HG03575 (cell line): ENCODE measurements at regions not wholly inside any gene's neighbourhood (a gene's known extent, or its start where the extent isn't known, plus 50 kb on each side); places are given as distances from the start of the nearest gene placed in this dataset.
"Not testable (repeated sequence)": the region's sequence is repeated elsewhere in the genome, so short reads cannot be mapped to it uniquely, and the experiment has no call there.

Experiments used
- ATAC-seq: cut with Tn5 transposase; IDR thresholded peaks from one replicate; pipeline ENCODE4 v1.9.1; 2021; ENCODE audit not compliant: unreplicated experiment, insufficient number of reproducible peaks, low FRiP score; ENCODE audit errors: extremely low read depth

- ATAC-seq: no peak
Measured at GRCh38 chr12:65699251-65699650, 125.0 kb upstream of the HMGA2 start.

DNA sequence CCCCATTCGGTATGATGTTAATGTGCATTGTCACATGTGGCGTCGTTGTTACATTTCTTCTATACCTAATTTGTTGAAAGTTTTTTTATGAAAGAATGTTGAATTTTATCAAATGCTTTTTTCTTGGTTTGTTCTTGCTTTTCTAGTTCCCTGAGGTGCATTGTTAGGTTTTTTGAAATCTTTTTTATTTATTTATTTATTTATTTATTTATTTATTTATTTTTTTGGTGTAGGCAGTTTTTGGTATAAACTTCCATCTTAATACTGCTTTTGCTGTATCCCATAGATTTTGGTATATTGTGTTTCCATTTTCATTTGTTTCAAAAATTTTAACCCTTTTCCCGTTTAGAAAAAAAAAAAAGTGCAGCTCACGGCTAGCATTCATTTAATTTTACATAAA, 121.1 kb upstream of the HMGA2 start:
- ATAC-seq: no peak

DNA sequence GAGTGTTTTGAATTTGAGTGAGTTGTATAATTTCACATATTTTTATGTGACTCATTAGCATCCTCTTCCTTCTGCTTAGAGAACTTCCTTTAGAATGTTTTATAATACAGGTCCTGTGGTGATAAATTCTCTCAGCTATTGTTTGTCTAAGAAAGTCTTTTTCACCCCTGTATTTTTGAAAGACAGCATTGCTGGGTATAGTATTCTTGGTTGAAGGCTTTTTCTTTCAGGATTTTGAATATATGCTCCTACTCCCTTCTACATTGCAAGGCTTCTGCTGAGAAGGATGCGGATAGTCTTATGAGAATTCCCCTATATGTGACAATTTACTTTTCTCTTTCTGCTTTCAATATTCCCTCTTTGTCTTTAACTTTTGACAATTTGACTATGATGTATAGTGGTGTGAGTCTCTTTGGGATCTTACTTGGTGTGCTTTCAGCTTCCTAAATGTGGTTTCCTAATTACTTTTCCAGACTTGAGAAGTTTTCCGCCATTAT, 118.9 kb upstream of the HMGA2 start:
- ATAC-seq: no peak

GRCh38 chr12:65707051-65707450, 117.2 kb upstream of the HMGA2 start:
- ATAC-seq: no peak

GRCh38 chr12:65712260-65713004, 111.9 kb upstream of the HMGA2 start:
- no peak for ATAC-seq

- no peak for ATAC-seq
Measured at GRCh38 chr12:65715961-65716360, 108.3 kb upstream of the HMGA2 start.

- ATAC-seq: no peak
Measured at GRCh38 chr12:65720136-65721130, 103.8 kb upstream of the HMGA2 start.

DNA sequence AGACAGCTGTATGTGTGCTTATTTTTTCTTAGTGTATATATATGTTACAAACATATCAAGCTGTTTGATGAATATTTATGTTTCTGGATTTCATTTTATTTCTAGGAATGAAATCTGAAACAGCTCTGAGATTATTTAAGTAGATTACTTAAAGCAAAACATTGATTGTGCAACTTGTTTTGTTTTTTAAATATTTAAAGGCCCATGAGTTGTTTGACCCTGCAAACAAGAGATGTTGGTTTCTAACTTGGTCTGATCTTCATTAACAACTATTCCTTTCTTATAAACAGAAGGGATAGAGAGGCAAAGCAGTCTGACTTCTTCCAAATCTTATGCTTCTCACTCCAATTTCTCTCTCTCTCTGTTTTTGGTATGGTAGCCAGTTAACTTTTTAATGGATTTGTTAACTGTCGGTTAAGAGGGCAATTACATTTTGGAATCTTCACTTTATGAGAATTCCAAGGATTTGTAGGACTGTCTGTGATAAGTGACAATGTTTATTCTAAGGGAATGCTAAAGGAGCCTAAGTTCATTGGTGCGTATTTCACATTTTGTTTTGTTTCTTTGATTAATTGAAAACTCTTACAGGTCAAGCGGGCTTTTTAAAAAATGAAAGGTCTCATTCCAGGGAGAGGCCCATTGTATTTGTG, 102.6 kb upstream of the HMGA2 start:
- no peak for ATAC-seq

- ATAC-seq: no peak
Measured at GRCh38 chr12:65725376-65725775, 98.9 kb upstream of the HMGA2 start.

GRCh38 chr12:65728455-65728847, 95.8 kb upstream of the HMGA2 start:
- ATAC-seq: no peak

DNA sequence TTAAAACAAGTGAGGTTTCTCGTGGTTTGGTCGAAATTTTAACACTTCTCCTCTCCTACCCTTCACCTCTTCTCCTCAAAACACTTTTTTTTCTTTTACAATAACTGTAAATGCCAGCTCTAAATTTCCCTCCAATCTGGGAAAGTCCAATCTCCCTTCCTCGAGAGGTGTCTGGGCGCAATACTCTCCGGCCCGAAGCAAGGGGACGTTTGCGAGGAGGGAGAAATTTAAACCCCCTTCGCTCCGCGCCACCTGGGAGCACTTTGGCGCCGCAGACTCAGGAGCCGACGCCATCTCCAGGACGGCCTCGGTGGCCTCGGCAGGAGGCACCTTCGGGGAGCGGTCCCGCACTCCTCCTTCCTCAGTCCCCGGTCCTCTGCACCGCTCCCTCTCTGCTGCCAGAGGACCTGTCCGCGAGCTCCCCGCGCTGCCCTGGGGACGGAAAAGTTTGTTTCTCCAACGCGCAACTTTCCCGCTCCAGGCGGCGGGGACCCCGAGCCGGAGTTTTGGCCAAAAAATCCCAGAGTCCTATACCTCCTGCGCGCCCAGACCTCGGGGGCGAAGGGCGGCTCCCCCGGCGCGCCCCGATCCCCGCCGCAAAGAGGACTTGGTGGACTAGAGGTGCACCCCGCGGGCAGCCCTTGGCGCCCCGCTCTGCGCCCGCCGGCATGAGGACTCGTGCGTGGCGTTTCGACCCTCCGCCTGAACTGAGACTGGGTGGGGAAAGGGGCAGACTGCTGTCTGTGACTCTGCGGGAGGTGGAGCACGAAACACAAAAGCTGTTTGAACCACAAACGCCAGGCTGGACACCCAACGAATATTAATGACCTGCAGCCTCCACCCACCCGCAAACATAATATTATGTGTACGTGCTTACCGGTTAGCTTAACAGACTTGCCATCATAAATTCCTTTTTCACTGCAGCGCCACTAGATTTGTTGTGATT, 95.2 kb upstream of the HMGA2 start:
- ATAC-seq: no peak

- ATAC-seq: no peak
Measured at GRCh38 chr12:65731771-65732170, 92.5 kb upstream of the HMGA2 start.

DNA sequence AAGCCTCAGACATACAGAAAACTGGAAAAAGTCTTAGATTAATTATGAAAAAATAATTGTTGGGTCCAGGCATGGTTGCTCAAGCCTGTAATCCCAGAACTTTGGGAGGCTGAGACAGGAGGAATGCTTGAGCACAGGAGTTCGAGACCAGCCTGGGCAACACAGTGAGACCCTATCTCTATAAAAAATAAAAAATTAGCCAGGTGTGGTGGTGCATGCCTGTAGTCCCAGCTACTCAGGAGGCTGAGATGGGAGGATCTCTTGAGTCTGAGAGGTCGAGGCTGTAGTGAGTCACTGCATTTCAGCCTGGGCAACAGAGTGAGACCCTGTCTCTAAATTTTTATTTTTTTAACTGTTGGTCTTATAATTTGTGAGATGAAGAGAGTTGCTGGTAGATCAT, 90.6 kb upstream of the HMGA2 start:
- not testable (repeated sequence) for ATAC-seq

GRCh38 chr12:65734226-65734625, 90.1 kb upstream of the HMGA2 start:
- no peak for ATAC-seq

GRCh38 chr12:65739606-65740005, 84.7 kb upstream of the HMGA2 start:
- no peak for ATAC-seq

DNA sequence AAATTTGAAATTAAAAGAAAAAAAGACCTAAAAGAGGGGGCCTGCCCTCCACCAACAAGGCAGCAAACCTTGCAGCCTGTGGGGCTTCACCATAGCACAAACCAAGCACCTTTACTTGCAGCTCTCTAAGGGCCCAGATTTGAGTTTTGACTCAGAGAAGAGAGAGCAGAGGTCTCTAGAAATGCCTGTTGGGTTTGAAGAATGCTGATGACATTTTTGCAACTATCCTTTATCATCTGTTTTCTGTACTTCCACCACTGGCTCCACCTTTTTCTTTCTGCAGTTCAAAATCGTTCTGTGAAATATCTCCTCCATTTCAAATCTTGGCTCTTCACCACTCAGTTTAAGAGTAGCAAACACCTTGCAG, 83.8 kb upstream of the HMGA2 start:
- ATAC-seq: no peak

DNA sequence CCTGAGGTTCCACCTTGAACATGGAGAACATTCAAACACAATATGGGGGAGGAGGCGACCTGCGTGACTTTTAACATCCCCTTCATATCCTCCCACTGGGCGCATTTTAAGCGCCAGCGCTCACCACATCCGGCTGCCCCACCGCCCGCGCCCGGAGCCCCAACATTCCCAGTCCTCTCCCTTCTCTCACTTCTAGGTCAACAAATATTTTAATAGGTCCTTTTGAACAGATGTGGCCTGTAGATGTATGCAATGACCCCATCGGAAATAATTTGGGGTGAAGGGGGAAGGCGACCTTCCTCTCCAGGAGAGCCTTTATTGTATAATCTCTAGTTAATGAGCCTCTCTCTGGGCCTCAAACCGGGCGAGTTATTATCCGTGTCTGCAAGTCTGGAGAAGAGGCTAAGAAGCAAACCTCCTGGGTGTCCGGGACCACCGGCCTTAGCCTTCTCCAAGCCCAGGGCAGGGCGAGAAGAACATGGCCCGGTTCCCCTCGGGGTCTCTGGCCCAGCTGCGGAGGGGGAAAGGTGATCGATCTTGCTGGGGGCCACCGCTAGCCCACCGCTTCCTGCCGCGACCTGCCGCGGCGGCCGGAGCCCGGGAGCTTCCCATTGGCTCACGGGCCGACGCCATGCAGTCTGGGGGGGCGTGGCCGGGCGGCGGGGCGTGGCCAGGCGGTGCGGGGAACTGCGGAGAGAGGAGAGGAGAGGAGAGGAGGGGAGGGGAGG, 83.2 kb upstream of the HMGA2 start:
- ATAC-seq: no peak

DNA sequence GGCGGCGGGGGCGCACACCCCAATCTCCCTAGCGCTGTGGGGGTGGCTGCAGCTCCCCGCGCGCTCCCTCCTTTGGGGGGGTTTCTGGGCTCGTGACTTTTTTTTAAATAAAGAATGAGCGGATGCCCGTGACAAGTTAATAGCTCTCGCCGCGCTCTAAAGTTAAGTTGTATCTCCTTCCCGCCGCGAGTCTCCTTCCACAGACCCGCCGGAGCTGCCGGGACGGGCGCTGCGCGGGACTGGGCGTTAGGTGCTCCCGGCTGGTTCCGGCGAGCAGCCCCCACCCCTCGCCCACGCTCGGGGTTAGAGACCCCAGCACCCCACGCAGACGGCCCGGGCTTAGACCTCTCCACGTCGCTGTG, 82.6 kb upstream of the HMGA2 start:
- no peak for ATAC-seq
